ENCODE measurements at regions not wholly inside any gene's neighbourhood (a gene's known extent, or its start where the extent isn't known, plus 50 kb on each side); places are given as distances from the start of the nearest gene placed in this dataset.

- no peaks in the 10 kb centered on the region for H3K9me3 ChIP-seq
- no peak overlapping the region for H3K4me3 ChIP-seq
- H3K4me1 ChIP-seq: no peaks in the 10 kb centered on the region
- H3K36me3 ChIP-seq: no peaks in the 10 kb centered on the region
- DNase-seq: no peak
- in situ Hi-C loops (cut with MboI; ENCODE audit: low sequenced_read_pairs in 4 of 4): loop anchor here in 1 of 4 donors (10.0 kb wide), 1 partner anchor 65 kb away; no protein-coding TSS in a partner anchor
- no peak overlapping the region for H3K27ac ChIP-seq
- H3K27me3 ChIP-seq: no peaks in the 10 kb centered on the region
- ATAC-seq: no peak
- intact Hi-C loops (cut with DNase I; ENCODE audit: low total_unique reads): no loop called here
- TF ChIP-seq, protein P1, sequence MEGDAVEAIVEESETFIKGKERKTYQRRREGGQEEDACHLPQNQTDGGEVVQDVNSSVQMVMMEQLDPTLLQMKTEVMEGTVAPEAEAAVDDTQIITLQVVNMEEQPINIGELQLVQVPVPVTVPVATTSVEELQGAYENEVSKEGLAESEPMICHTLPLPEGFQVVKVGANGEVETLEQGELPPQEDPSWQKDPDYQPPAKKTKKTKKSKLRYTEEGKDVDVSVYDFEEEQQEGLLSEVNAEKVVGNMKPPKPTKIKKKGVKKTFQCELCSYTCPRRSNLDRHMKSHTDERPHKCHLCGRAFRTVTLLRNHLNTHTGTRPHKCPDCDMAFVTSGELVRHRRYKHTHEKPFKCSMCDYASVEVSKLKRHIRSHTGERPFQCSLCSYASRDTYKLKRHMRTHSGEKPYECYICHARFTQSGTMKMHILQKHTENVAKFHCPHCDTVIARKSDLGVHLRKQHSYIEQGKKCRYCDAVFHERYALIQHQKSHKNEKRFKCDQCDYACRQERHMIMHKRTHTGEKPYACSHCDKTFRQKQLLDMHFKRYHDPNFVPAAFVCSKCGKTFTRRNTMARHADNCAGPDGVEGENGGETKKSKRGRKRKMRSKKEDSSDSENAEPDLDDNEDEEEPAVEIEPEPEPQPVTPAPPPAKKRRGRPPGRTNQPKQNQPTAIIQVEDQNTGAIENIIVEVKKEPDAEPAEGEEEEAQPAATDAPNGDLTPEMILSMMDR (IDR thresholded peaks at IDR 0.05 in 4 of 5, conservative IDR thresholded peaks at IDR 0.05 in 1 of 5): no peak
- TF ChIP-seq POLR2A (IDR thresholded peaks at IDR 0.05): no peak
Measured at GRCh38 chr1:90359994-90360393, 357.1 kb downstream of the BARHL2 start.

- ATAC-seq: no peak
- no peaks in the 10 kb centered on the region for H3K9me3 ChIP-seq
Measured at GRCh38 chr1:90358448-90358847, 358.7 kb downstream of the BARHL2 start.

GRCh38 chr1:90357995-90358394, 359.1 kb downstream of the BARHL2 start:
- Histone ChIP-seq H3K4me1 (no peaks in the 10 kb centered on the region), H3K36me3 (no peaks in the 10 kb centered on the region), H3K27me3 (no peaks in the 10 kb centered on the region), H3K27ac (no peak overlapping the region), H3K4me3 (no peak overlapping the region), H3K9me3 (no peaks in the 10 kb centered on the region)
- in situ Hi-C loops (cut with MboI; ENCODE audit: low sequenced_read_pairs in 4 of 4): no loop called here
- ATAC-seq (no peak), DNase-seq (no peak)
- intact Hi-C loops (cut with DNase I; ENCODE audit: low total_unique reads): no loop called here
- TF ChIP-seq POLR2A (IDR thresholded peaks at IDR 0.05): no peak
- TF ChIP-seq, protein P1 (IDR thresholded peaks at IDR 0.05 in 4 of 5, conservative IDR thresholded peaks at IDR 0.05 in 1 of 5): no peak

More at GRCh38 chr1:90358448-90358847, 358.7 kb downstream of the BARHL2 start:
- intact Hi-C loops (cut with DNase I; ENCODE audit: low total_unique reads) (no loop called here), in situ Hi-C loops (cut with MboI; ENCODE audit: low sequenced_read_pairs in 4 of 4) (no loop called here)
- Histone ChIP-seq H3K4me1 (no peaks in the 10 kb centered on the region), H3K27me3 (no peaks in the 10 kb centered on the region), H3K27ac (no peak overlapping the region), H3K36me3 (no peaks in the 10 kb centered on the region), H3K4me3 (no peak overlapping the region)
- no peak for DNase-seq
- TF ChIP-seq POLR2A (IDR thresholded peaks at IDR 0.05): no peak
- TF ChIP-seq, protein P1 (IDR thresholded peaks at IDR 0.05 in 4 of 5, conservative IDR thresholded peaks at IDR 0.05 in 1 of 5): no peak

DNA sequence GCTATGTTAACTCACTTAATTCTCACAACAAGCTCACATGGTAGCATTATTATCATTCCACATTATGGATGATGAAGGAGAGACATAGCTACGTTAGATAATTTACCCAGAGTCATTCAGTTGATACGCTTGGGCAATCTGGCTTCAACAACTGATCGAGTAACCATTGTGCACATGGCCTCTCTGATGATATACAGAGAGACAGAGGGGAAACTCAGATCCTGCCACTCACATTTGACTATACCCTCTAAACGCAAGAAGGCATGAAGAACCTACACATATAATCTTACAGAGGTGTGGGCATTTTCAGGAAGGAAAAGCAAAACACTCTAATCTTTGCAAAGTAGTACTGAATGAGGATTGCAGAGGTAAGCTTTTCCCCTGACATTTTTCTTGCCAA, 360.1 kb downstream of the BARHL2 start:
- in situ Hi-C loops (cut with MboI; ENCODE audit: low sequenced_read_pairs in 4 of 4): no loop called here
- DNase-seq (no peak), ATAC-seq (no peak)
- Histone ChIP-seq H3K36me3 (no peaks in the 10 kb centered on the region), H3K27me3 (no peaks in the 10 kb centered on the region), H3K4me1 (no peaks in the 10 kb centered on the region), H3K27ac (no peak overlapping the region), H3K9me3 (no peaks in the 10 kb centered on the region), H3K4me3 (no peak overlapping the region)
- TF ChIP-seq, protein P1 (IDR thresholded peaks at IDR 0.05 in 4 of 5, conservative IDR thresholded peaks at IDR 0.05 in 1 of 5): no peak
- TF ChIP-seq POLR2A (IDR thresholded peaks at IDR 0.05): no peak
- intact Hi-C loops (cut with DNase I; ENCODE audit: low total_unique reads): no loop called here

GRCh38 chr1:90356101-90356500, 361.0 kb downstream of the BARHL2 start:
- TF ChIP-seq, protein P1 (IDR thresholded peaks at IDR 0.05 in 4 of 5, conservative IDR thresholded peaks at IDR 0.05 in 1 of 5): no peak
- TF ChIP-seq POLR2A (IDR thresholded peaks at IDR 0.05): no peak
- Histone ChIP-seq H3K9me3 (no peaks in the 10 kb centered on the region), H3K36me3 (no peaks in the 10 kb centered on the region), H3K4me3 (no peak overlapping the region), H3K27ac (no peak overlapping the region), H3K27me3 (no peaks in the 10 kb centered on the region), H3K4me1 (no peaks in the 10 kb centered on the region)
- DNase-seq: no peak
- no peak for ATAC-seq
- in situ Hi-C loops (cut with MboI; ENCODE audit: low sequenced_read_pairs in 4 of 4): no loop called here
- intact Hi-C loops (cut with DNase I; ENCODE audit: low total_unique reads): no loop called here
